Body of pancreas (tissue), 4 donors: ENCODE measurements at regions not wholly inside any gene's neighbourhood (a gene's known extent, or its start where the extent isn't known, plus 50 kb on each side); places are given as distances from the start of the nearest gene placed in this dataset.

Experiments
- ATAC-seq: fragments of 150-250 bp; one replicate; pipeline ENCODE4 v1.9.1; 2016
- DNase-seq, 4 donors: peaks; one replicate each; pipeline ENCODE4 v3.0.0-alpha.2; 2019
- H3K27ac ChIP-seq, 4 donors: fragments of 200-600 bp; sonication (generic); 1 replicate in 3 of 4; 2 replicates in 1 of 4; pipeline versions ENCODE4 v1.5.1 to v1.6.1; 2016 to 2019; ENCODE audit warnings: mild to moderate bottlenecking in 1 of 4, mixed read lengths in 1 of 4, moderate library complexity in 1 of 4
- H3K27me3 ChIP-seq, 2 donors: fragments of 200-600 bp; sonication (generic); one replicate each; pipeline ENCODE4 v1.6.0; 2016; ENCODE audit warnings: mild to moderate bottlenecking in 1 of 2
- H3K36me3 ChIP-seq, 2 donors: fragments of 200-600 bp; sonication (generic); replicated peaks in 1 of 2; 2 replicates each; pipeline ENCODE4 v1.5.1; 2016; ENCODE audit warnings: low read depth in 2 of 2; ENCODE audit not compliant: insufficient read depth in 1 of 2
- H3K4me1 ChIP-seq: fragments of 200-600 bp; sonication (generic); one replicate; pipeline ENCODE4 v1.6.0; 2016
- H3K4me3 ChIP-seq, 2 donors: fragments of 200-600 bp; sonication (generic); 1 replicate in 1 of 2; 2 replicates in 1 of 2; pipeline ENCODE4 v1.5.1; 2016 to 2019
- H3K9me3 ChIP-seq, 3 donors: fragments of 200-600 bp; sonication (generic); 1 replicate in 2 of 3; 2 replicates in 1 of 3; pipeline ENCODE4 v1.5.1; 2016
- CTCF ChIP-seq, 7 experiments: fragments of 450-650 bp in 4 of 7; fragments of 200-600 bp in 3 of 7; sonication (generic) in 3 of 7; IDR thresholded peaks; one replicate each; pipeline ENCODE4 v1.5.1; 2016 to 2019; ENCODE audit warnings: antibody characterized with exemption in 7 of 7
- POLR2A ChIP-seq, 3 donors: fragments of 450-650 bp; IDR thresholded peaks; one replicate each; pipeline ENCODE4 v1.6.1; 2016; ENCODE audit warnings: antibody characterized with exemption in 3 of 3, mild to moderate bottlenecking in 2 of 3
- WGBS, 2 donors: methylation state at CpG; one replicate each; pipeline ENCODE4 v1.1.5; 2017; 5-methylcytosine and 5-hydroxymethylcytosine counted together
- intact Hi-C: fragments of 100-400 bp; cut with DNase I; formaldehyde crosslinking; loops from one replicate; pipeline ENCODE4 v1.15.1; 2023

DNA sequence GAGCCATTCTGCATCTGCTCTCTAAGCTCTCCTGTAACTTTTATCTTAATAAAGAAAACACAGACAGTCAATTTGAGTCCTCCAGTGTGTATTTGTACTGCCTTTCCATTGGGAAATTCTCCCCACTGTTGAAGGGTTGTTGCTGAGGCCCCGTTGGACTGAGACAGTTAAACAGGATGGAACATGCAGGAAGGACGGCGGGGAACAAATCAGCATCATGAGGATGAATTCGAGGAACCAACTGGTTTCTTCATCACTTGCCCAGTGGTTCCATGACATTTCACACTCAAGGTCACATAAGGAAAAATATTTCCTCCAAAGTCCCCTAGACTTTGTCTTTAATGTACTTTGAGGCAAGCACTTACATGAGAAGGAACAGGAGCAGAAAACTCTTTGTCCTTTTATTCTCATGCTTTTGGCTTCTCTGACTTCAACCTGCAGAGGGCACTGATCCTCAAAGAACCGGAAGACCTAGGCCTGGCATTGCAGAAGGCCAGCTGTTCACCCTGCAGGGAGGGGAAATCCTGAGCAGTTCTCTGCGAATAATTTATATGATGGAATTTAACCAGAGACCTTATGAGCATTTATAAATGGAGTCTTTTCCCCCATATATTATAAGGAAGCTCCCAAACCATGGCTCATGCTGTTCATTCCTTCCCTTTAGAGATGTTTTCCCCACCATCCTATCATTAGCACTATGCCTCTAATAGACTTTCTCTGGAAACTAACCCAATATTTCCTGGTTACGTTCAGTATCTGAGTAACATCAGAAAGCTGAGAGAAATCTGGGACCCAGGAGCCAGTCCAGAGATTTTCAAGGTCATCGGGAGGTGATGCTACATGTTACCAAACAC, 55.2 kb upstream of the ADGRF1 start:
- Histone ChIP-seq H3K36me3 (no peaks in the 10 kb centered on the region), H3K9me3 (no peaks in the 10 kb centered on the region), H3K27ac (peak overlapping the region in 1 of 4 donors; percentile 61), H3K4me1 (peaks cover 9% of the 10 kb centered on the region), H3K4me3 (no peak overlapping the region), H3K27me3 (no peaks in the 10 kb centered on the region)
- ATAC-seq (peak; percentile 89), DNase-seq (peak; percentile 76 to 87 (median 80))
- TF ChIP-seq CTCF (IDR thresholded peaks at IDR 0.05) (peak; percentile 54 to 97 (median 85)), POLR2A (IDR thresholded peaks at IDR 0.05) (no peak)
- intact Hi-C loops: no loop called here
- 30 to 35% methylated on average over 8 of the region's 8 CpGs for WGBS, 2 donors

- Histone ChIP-seq H3K36me3 (no peaks in the 10 kb centered on the region), H3K4me3 (no peak overlapping the region)
Measured at GRCh38 chr6:47096211-47096895, 54.2 kb upstream of the ADGRF1 start.

DNA sequence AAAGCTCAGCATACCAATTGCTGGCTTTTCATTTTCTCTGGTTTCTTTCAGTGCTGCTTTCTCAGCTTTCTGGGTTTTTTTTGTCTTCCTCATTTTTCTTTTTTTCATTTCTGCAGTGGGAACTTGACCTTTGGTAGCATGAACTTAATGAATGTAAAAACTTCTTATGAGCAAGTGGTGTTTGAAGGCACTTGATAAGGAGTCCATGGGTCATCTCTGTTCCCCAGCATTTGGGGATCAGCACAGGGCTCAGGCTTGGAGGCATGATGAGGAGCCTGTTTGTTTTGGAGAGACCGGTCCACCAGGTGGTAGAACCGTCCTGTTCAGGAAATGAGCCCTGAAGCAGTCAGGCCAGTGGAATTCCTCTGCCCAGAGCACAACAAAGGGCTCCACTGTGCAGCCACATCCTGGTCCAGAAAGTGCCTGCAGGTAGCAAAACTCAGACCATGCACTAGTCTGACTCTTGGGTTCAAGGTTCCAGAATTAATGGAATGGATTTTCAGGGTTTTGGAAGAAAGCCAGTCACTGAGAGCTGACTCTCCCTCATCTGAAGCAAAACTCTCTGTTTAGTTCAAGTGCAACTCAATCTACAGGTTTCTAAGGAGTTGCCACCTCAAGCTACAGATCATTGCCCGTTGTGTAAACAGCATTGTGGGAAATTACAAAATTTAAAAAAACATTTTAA, 52.3 kb upstream of the ADGRF1 start:
- peak; percentile 36 to 58 (median 53) for DNase-seq
- TF ChIP-seq POLR2A (IDR thresholded peaks at IDR 0.05) (no peak), CTCF (IDR thresholded peaks at IDR 0.05) (peak in 4 of 7 experiments; percentile 23 to 37 (median 30))
- H3K9me3 ChIP-seq: no peaks in the 10 kb centered on the region
- intact Hi-C loops: no loop called here
- WGBS, 2 donors: 34 to 43% methylated on average over 3 of the region's 3 CpGs
- H3K4me1 ChIP-seq: peaks cover 9% of the 10 kb centered on the region
- no peaks in the 10 kb centered on the region for H3K36me3 ChIP-seq
- H3K27ac ChIP-seq: peak overlapping the region in 2 of 4 donors; percentile 14 to 36
- no peak overlapping the region for H3K4me3 ChIP-seq
- H3K27me3 ChIP-seq: no peaks in the 10 kb centered on the region
- peak; percentile 71 for ATAC-seq

More at GRCh38 chr6:47096211-47096895, 54.2 kb upstream of the ADGRF1 start:
- intact Hi-C loops: no loop called here
- no peak for DNase-seq
- Histone ChIP-seq H3K27me3 (no peaks in the 10 kb centered on the region), H3K27ac (no peak overlapping the region), H3K9me3 (no peaks in the 10 kb centered on the region), H3K4me1 (peaks cover 9% of the 10 kb centered on the region)
- no peak for ATAC-seq
- WGBS, 2 donors: 48 to 53% methylated on average over 9 of the region's 9 CpGs
- TF ChIP-seq CTCF (IDR thresholded peaks at IDR 0.05) (no peak), POLR2A (IDR thresholded peaks at IDR 0.05) (no peak)

- H3K4me3 ChIP-seq: no peak overlapping the region
- H3K36me3 ChIP-seq: no peaks in the 10 kb centered on the region
- H3K27me3 ChIP-seq: no peaks in the 10 kb centered on the region
- H3K9me3 ChIP-seq: no peaks in the 10 kb centered on the region
- H3K27ac ChIP-seq: no peak overlapping the region
- DNase-seq (no peak), ATAC-seq (no peak)
- TF ChIP-seq POLR2A (IDR thresholded peaks at IDR 0.05) (no peak), CTCF (IDR thresholded peaks at IDR 0.05) (no peak)
- peaks cover 9% of the 10 kb centered on the region for H3K4me1 ChIP-seq
- WGBS, 2 donors: 82 to 83% methylated on average over 5 of the region's 5 CpGs
- intact Hi-C loops: no loop called here
Measured at GRCh38 chr6:47093169-47093568, 51.0 kb upstream of the ADGRF1 start.
